NT2/D1 (cell line): ENCODE measurements at regions not wholly inside any gene's neighbourhood (a gene's known extent, or its start where the extent isn't known, plus 50 kb on each side); places are given as distances from the start of the nearest gene placed in this dataset.
"Not testable (repeated sequence)": the region's sequence is repeated elsewhere in the genome, so short reads cannot be mapped to it uniquely, and the experiment has no call there.

Experiments
- DNase-seq: peaks from one replicate; pipeline ENCODE4 v3.0.0-alpha.2; 2011; ENCODE audit warnings: low read depth, low spot score
- H3K27me3 ChIP-seq: 2 replicates; pipeline ENCODE4 v1.6.0; 2011; ENCODE audit warnings: mild to moderate bottlenecking; ENCODE audit not compliant: insufficient read length, insufficient read depth
- H3K36me3 ChIP-seq: 2 replicates; pipeline ENCODE4 v1.6.1; 2011; ENCODE audit warnings: mild to moderate bottlenecking, low read length, mixed read lengths; ENCODE audit not compliant: insufficient read depth, insufficient read length
- H3K4me1 ChIP-seq: 2 replicates; pipeline ENCODE4 v1.5.1; 2011; ENCODE audit not compliant: insufficient read depth, insufficient read length
- H3K4me3 ChIP-seq: 2 replicates; pipeline ENCODE4 v1.5.1; 2011; ENCODE audit warnings: low read depth; ENCODE audit not compliant: insufficient read length
- H3K9ac ChIP-seq: 2 replicates; pipeline ENCODE4 v1.6.0; 2011; ENCODE audit warnings: low read depth; ENCODE audit not compliant: insufficient read length
- H3K9me3 ChIP-seq: 2 replicates; pipeline ENCODE4 v1.5.1; 2011; ENCODE audit warnings: mild to moderate bottlenecking, low read length; ENCODE audit not compliant: insufficient read depth
- SUZ12 ChIP-seq: IDR thresholded peaks from 2 replicates; pipeline ENCODE4 v1.6.1; 2011; ENCODE audit not compliant: insufficient read length, insufficient read depth; ENCODE audit errors: extremely low read depth
- YY1 ChIP-seq: IDR thresholded peaks from 2 replicates; pipeline ENCODE4 v1.6.1; 2011; ENCODE audit not compliant: insufficient read length, insufficient read depth
- ZNF274 ChIP-seq: IDR thresholded peaks from 2 replicates; pipeline ENCODE4 v1.6.1; 2011; ENCODE audit warnings: mild to moderate bottlenecking, low read depth, low read length

GRCh38 chr4:134722306-134722705 is 520.7 kb upstream of the PABPC4L start:
- Histone ChIP-seq H3K36me3 (no peaks in the 10 kb centered on the region), H3K9me3 (no peaks in the 10 kb centered on the region), H3K4me3 (no peak overlapping the region), H3K27me3 (no peaks in the 10 kb centered on the region), H3K9ac (no peak overlapping the region), H3K4me1 (no peaks in the 10 kb centered on the region)
- no peak for TF ChIP-seq SUZ12
- no peak for TF ChIP-seq YY1
- TF ChIP-seq ZNF274: no peak
- no peak for DNase-seq

DNA sequence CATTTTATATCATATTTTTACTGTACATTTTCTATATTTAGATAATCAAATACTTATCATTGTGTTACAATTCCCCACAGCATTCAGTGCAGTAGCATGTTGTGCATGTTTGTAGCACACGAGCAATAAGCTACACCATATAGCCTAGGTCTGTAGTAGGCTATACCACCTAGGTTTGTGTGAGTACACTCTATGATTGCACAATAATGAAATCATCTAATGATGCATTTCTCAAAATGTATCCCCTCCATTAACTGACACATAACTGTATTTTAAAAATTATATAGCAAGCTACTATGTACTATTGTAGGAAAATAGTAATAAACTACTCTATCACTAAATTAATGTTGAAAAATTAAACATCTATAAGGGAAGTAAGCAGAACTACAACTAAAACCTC is 518.4 kb upstream of the PABPC4L start:
- H3K9ac ChIP-seq: no peak overlapping the region
- H3K27me3 ChIP-seq: no peaks in the 10 kb centered on the region
- no peaks in the 10 kb centered on the region for H3K9me3 ChIP-seq

GRCh38 chr4:134708616-134709015 is 507.0 kb upstream of the PABPC4L start:
- H3K9ac ChIP-seq: no peak overlapping the region
- TF ChIP-seq ZNF274 (no peak), SUZ12 (no peak)
- H3K9me3 ChIP-seq: no peaks in the 10 kb centered on the region
- H3K4me3 ChIP-seq: no peak overlapping the region
- no peaks in the 10 kb centered on the region for H3K27me3 ChIP-seq
- H3K4me1 ChIP-seq: no peaks in the 10 kb centered on the region
- H3K36me3 ChIP-seq: no peaks in the 10 kb centered on the region
- no peak for DNase-seq

More for the DNA sequence above, 518.4 kb upstream of the PABPC4L start:
- DNase-seq: no peak
- H3K4me1 ChIP-seq: no peaks in the 10 kb centered on the region
- TF ChIP-seq YY1: no peak
- no peak for TF ChIP-seq ZNF274
- no peak for TF ChIP-seq SUZ12
- H3K36me3 ChIP-seq: no peaks in the 10 kb centered on the region
- no peak overlapping the region for H3K4me3 ChIP-seq

- Histone ChIP-seq H3K4me1 (no peaks in the 10 kb centered on the region), H3K36me3 (no peaks in the 10 kb centered on the region), H3K4me3 (no peak overlapping the region), H3K9me3 (no peaks in the 10 kb centered on the region), H3K27me3 (no peaks in the 10 kb centered on the region), H3K9ac (no peak overlapping the region)
- no peak for DNase-seq
- TF ChIP-seq YY1 (no peak), ZNF274 (no peak), SUZ12 (no peak)
Observed at GRCh38 chr4:134708026-134708425, 506.4 kb upstream of the PABPC4L start.

DNA sequence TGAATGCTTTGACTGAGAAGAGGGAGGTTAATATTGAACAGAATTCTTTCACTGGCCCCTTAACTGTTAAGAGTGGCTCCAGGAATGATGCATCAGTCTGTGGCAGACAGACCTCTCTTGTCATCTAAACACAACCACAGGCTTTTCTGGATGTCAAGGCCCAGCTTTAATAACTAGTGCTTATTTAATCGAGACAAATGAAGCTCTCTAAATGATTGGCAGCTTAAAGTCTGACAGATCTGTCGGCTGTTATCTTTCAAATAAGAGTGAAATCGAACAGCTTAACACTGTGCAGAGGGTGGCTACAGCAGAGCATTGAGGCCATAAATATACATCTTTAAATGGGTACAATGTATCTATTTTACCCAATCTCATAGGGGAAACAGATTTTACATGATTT is 500.8 kb upstream of the PABPC4L start:
- no peak overlapping the region for H3K4me3 ChIP-seq
- H3K9ac ChIP-seq: no peak overlapping the region
- H3K9me3 ChIP-seq: peaks cover 12% of the 10 kb centered on the region; the same call in 1 of the 2 replicates
- TF ChIP-seq SUZ12 (no peak), ZNF274 (no peak), YY1 (no peak)
- DNase-seq: no peak
- no peaks in the 10 kb centered on the region for H3K4me1 ChIP-seq
- no peaks in the 10 kb centered on the region for H3K27me3 ChIP-seq
- no peaks in the 10 kb centered on the region for H3K36me3 ChIP-seq

DNA sequence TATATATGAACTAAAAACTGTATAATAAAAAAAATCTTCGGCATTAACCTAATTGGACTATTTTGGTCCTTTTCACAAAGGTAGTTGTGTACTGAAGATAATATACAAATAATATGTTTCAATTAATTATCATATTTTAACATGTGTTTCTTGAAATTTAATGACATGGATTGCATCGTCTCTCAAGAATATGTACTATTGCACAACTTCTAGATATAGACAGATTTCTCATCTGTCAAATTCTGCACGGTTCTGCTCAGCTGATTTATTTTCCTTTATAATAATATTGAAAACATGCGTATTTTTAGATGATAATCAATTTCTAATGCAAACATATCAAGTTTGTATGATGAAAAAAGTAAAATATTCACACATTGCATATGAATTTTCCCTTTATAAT is 498.7 kb upstream of the PABPC4L start:
- TF ChIP-seq YY1 (no peak), ZNF274 (no peak), SUZ12 (no peak)
- Histone ChIP-seq H3K27me3 (no peaks in the 10 kb centered on the region), H3K36me3 (no peaks in the 10 kb centered on the region), H3K9me3 (peaks cover 12% of the 10 kb centered on the region; the same call in 1 of the 2 replicates), H3K4me3 (no peak overlapping the region), H3K9ac (no peak overlapping the region), H3K4me1 (no peaks in the 10 kb centered on the region)
- DNase-seq: no peak

DNA sequence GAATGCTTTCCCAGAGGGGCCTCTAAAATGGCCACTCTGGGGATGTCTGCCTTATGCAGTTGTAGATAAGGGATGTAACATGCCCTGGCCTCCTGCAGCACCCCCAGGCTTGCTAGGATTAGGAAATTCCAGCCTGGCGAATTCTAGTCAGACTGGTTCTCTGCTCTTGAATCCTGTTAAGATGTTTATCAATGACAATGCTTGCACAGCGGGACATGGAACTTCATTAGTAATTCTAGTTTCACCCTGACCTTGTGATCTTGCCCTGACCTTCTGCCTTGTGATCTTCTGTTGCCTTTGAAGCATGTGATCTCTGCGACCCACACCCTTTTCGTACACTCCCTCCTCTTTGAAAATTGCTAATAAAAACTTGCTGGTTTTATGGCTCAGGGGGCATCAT is 497.2 kb upstream of the PABPC4L start:
- H3K9ac ChIP-seq, H3K4me3 ChIP-seq, DNase-seq, H3K36me3 ChIP-seq, H3K27me3 ChIP-seq, H3K4me1 ChIP-seq: not testable (repeated sequence)
- H3K9me3 ChIP-seq: peaks cover 12% of the 10 kb centered on the region; the same call in 1 of the 2 replicates

DNA sequence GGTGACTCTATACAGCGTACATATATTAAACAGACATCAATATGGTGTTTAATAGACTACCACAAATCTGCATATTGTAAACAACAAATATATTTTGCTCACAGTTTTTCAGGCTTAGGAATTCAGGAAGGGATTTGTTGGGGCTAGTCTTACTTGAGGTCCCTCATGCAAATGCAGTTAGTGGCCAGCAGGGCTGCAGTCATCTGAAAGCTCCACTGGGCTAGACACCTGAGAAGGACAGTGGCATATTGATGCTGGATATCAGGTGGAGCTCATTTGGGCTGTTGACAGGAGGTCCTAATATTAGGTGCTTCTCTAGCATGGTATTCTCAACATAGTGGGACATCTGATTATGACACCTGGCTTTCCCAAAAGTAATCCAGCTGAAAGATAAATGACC is 493.8 kb upstream of the PABPC4L start:
- TF ChIP-seq ZNF274 (no peak), SUZ12 (no peak), YY1 (no peak)
- Histone ChIP-seq H3K9me3 (peaks cover 12% of the 10 kb centered on the region; the same call in 1 of the 2 replicates), H3K4me3 (no peak overlapping the region), H3K4me1 (no peaks in the 10 kb centered on the region), H3K36me3 (no peaks in the 10 kb centered on the region), H3K9ac (no peak overlapping the region), H3K27me3 (no peaks in the 10 kb centered on the region)
- DNase-seq: no peak
